HepG2 (cell line): ENCODE measurements at regions not wholly inside any gene's neighbourhood (a gene's known extent, or its start where the extent isn't known, plus 50 kb on each side); places are given as distances from the start of the nearest gene placed in this dataset.

ENCODE experiments used
- ATAC-seq: fragments of 200-7000 bp; cut with Tn5 transposase; 3 replicates; pipeline ENCODE4 v1.9.1; 2020; ENCODE audit warnings: mild to moderate bottlenecking, moderate library complexity
- BruUV-seq: library from RNA; stranded (reverse); fragments of 400-500 nt; replicated peaks from 2 replicates; lab custom pipeline; 2021; lab: Mats Ljungman, UMichigan
- CTCF ChIA-PET: fragments of 300-600 bp; formaldehyde crosslinking; extraction: SDS; loops from one replicate; lab custom pipeline; 2021; ENCODE audit warnings: low total read pairs, inconsistent platforms, low intra/inter-chr PET ratio; lab: Yijun Ruan, JAX
- POLR2A ChIA-PET: fragments of 350-600 bp; sonication (Branson Sonifier 250); formaldehyde crosslinking; loops from one replicate; lab custom pipeline; 2020; ENCODE audit warnings: antibody characterized with exemption, inconsistent platforms; lab: Yijun Ruan, JAX
- DNase-seq: peaks from one replicate; pipeline ENCODE4 v3.0.0-alpha.2; 2015; ENCODE audit warnings: low spot score
- FAIRE-seq: peaks from 3 replicates; lab custom pipeline; 2011; peaks lifted over from hg19 to GRCh38; lab: Jason Lieb, UNC
- H2AFZ ChIP-seq: one replicate; pipeline ENCODE4 v1.6.1; 2011; ENCODE audit warnings: low read length, inconsistent platforms
- H3K27ac ChIP-seq: fragments of 300-600 bp; 3 replicates; pipeline ENCODE4 v1.8.0; 2011; ENCODE audit warnings: mixed run types, mild to moderate bottlenecking, mixed read lengths, low read length, inconsistent platforms; ENCODE audit not compliant: insufficient read depth; ENCODE audit errors: extremely low read length
- H3K27me3 ChIP-seq, 2 experiments: fragments of 200-600 bp in 1 of 2; 2 replicates in 1 of 2; 3 replicates in 1 of 2; pipeline versions ENCODE4 v1.6.0 to v1.8.0; 2011; ENCODE audit warnings: low read length in 2 of 2, mild to moderate bottlenecking in 2 of 2, moderate library complexity in 2 of 2, inconsistent platforms in 1 of 2; ENCODE audit not compliant: insufficient read depth in 2 of 2, control insufficient read depth in 1 of 2
- H3K36me3 ChIP-seq, 2 experiments: fragments of 200-600 bp in 1 of 2; replicated peaks in 1 of 2; 2 replicates in 1 of 2; 3 replicates in 1 of 2; pipeline versions ENCODE4 v1.5.1 to v1.8.0; 2011; ENCODE audit warnings: low read length in 2 of 2, inconsistent platforms in 1 of 2; ENCODE audit not compliant: insufficient read depth in 2 of 2, control insufficient read depth in 1 of 2
- H3K4me1 ChIP-seq: 2 replicates; pipeline ENCODE4 v1.5.1; 2012; ENCODE audit warnings: low read length, inconsistent platforms; ENCODE audit not compliant: insufficient read depth
- H3K4me2 ChIP-seq: 2 replicates; pipeline ENCODE4 v1.6.0; 2011; ENCODE audit warnings: low read depth, low read length, inconsistent platforms
- H3K4me3 ChIP-seq, 3 experiments: fragments of 200-600 bp in 1 of 3; sonication (generic), shearing (Covaris generic) in 1 of 3; replicated peaks in 1 of 3; 2 replicates each; pipeline ENCODE4 v1.5.1; 2011 to 2016; ENCODE audit warnings: low read length in 3 of 3, inconsistent platforms in 2 of 3, low read depth in 2 of 3, mild to moderate bottlenecking in 2 of 3, control low read depth in 1 of 3, mixed read lengths in 1 of 3; ENCODE audit not compliant: insufficient read depth in 1 of 3
- H3K79me2 ChIP-seq: one replicate; pipeline ENCODE4 v1.6.1; 2011; ENCODE audit warnings: low read length, inconsistent platforms; ENCODE audit not compliant: insufficient read depth
- H3K9ac ChIP-seq: 2 replicates; pipeline ENCODE4 v1.6.0; 2011; ENCODE audit warnings: mild to moderate bottlenecking, low read depth, low read length, inconsistent platforms; ENCODE audit not compliant: insufficient read depth
- H3K9me3 ChIP-seq: 2 replicates; pipeline ENCODE4 v1.5.1; 2012; ENCODE audit warnings: mild to moderate bottlenecking, low read length
- H4K20me1 ChIP-seq: 2 replicates; pipeline ENCODE4 v1.6.0; 2011; ENCODE audit warnings: inconsistent platforms, mild to moderate bottlenecking, low read length, moderate library complexity; ENCODE audit not compliant: insufficient read depth
- BRF2 ChIP-seq: sonication (generic); formaldehyde crosslinking; IDR thresholded peaks from 2 replicates; pipeline ENCODE4 v1.8.1; 2022; ENCODE audit warnings: mild to moderate bottlenecking, missing genetic modification reagents
- ELF4 ChIP-seq: sonication (generic); formaldehyde crosslinking; IDR thresholded peaks from 2 replicates; pipeline ENCODE4 v1.5.0; 2020; ENCODE audit warnings: missing genetic modification reagents, mild to moderate bottlenecking, moderate library complexity, borderline replicate concordance
- FOXA1 ChIP-seq, 2 experiments: fragments of 450-650 bp in 1 of 2; sonication (generic) in 1 of 2; formaldehyde crosslinking in 1 of 2; IDR thresholded peaks; 2 replicates each; pipeline versions ENCODE4 v1.4.0 to v1.6.1; 2016 to 2020; ENCODE audit warnings: missing genetic modification reagents in 1 of 2
- FOXP1 ChIP-seq, 2 experiments: fragments of 450-650 bp in 1 of 2; IDR thresholded peaks; 2 replicates each; pipeline ENCODE4 v1.6.1; 2017 to 2018; ENCODE audit warnings: antibody characterized with exemption in 1 of 2
- HOMEZ ChIP-seq: IDR thresholded peaks from 2 replicates; pipeline ENCODE4 v1.6.1; 2016; ENCODE audit warnings: low read depth
- KDM5B ChIP-seq: sonication (generic); formaldehyde crosslinking; IDR thresholded peaks from 2 replicates; pipeline ENCODE4 v1.4.0; 2020; ENCODE audit warnings: missing genetic modification reagents, mild to moderate bottlenecking, borderline replicate concordance
- LCORL ChIP-seq, 2 experiments: fragments of 450-650 bp in 1 of 2; sonication (generic) in 1 of 2; formaldehyde crosslinking in 1 of 2; IDR thresholded peaks; 2 replicates each; pipeline versions ENCODE4 v1.5.0 to v1.6.1; 2017 to 2020; ENCODE audit warnings: antibody characterized with exemption in 1 of 2, missing genetic modification reagents in 1 of 2
- MLX ChIP-seq: IDR thresholded peaks from 2 replicates; pipeline ENCODE4 v1.6.1; 2016
- RFX5 ChIP-seq: IDR thresholded peaks from 2 replicates; pipeline ENCODE4 v1.6.1; 2011; ENCODE audit warnings: low read depth, low read length, improper control_type of control experiment
- TIGD3 ChIP-seq: sonication (generic); formaldehyde crosslinking; IDR thresholded peaks from 2 replicates; pipeline ENCODE4 v1.5.1; 2020; ENCODE audit warnings: mild to moderate bottlenecking, missing genetic modification reagents, borderline replicate concordance
- ZNF253 ChIP-seq: sonication (generic); formaldehyde crosslinking; IDR thresholded peaks from 2 replicates; pipeline ENCODE4 v1.8.0; 2022; ENCODE audit warnings: mild to moderate bottlenecking, missing genetic modification reagents, borderline replicate concordance
- ZNF7 ChIP-seq: IDR thresholded peaks from 2 replicates; pipeline ENCODE4 v1.6.1; 2016; ENCODE audit warnings: missing biosample characterization, missing genetic modification reagents
- WGBS: methylation state at CpG from one replicate; pipeline ENCODE4 v1.1.6; 2017; ENCODE audit warnings: low lambda C conversion rate; 5-methylcytosine and 5-hydroxymethylcytosine counted together
- in situ Hi-C: cut with HindIII; loops from 2 replicates; pipeline ENCODE4 v1.10.0; 2017; ENCODE audit warnings: low pct_unique_long_range_greater_than_20kb; ENCODE audit not compliant: extremely low pct_ligation_motif_present
- intact Hi-C: fragments of 100-400 bp; cut with micrococcal nuclease; formaldehyde crosslinking; loops from one replicate; pipeline ENCODE4 v1.10.0; 2022; ENCODE audit not compliant: unreplicated experiment

GRCh38 chr6:4675121-4675520 is 101.1 kb upstream of the CDYL start:
- in situ Hi-C loops (no loop called here), intact Hi-C loops (no loop called here)
- no peak for FAIRE-seq
- BruUV-seq = no TSS peak
- Histone ChIP-seq H3K27me3 (peaks cover 0 to 36% of the 10 kb centered on the region in 2 experiments; a peak in 3 of 5 replicates), H3K79me2 (no peaks in the 10 kb centered on the region), H3K9ac (no peak overlapping the region), H3K9me3 (no peaks in the 10 kb centered on the region), H3K4me1 (no peaks in the 10 kb centered on the region), H2AFZ (no peak overlapping the region), H4K20me1 (no peaks in the 10 kb centered on the region), H3K4me2 (no peak overlapping the region), H3K36me3 (no peaks in the 10 kb centered on the region), H3K27ac (no peak overlapping the region), H3K4me3 (no peak overlapping the region)
- POLR2A ChIA-PET = no interaction called here
- CTCF ChIA-PET = no interaction called here
- ATAC-seq = no peak
- 6% methylated on average over 6 of the region's 6 CpGs for WGBS
- TF ChIP-seq FOXP1 (IDR thresholded peaks at IDR 0.05) (no peak), FOXP1 (CRISPR knock-in tag; IDR thresholded peaks at IDR 0.05) (no peak), LCORL (IDR thresholded peaks at IDR 0.05) (peak; percentile 84), LCORL (CRISPR knock-in tag; IDR thresholded peaks at IDR 0.05) (no peak), RFX5 (no peak), ZNF7 (CRISPR knock-in tag) (no peak), KDM5B (CRISPR knock-in tag) (no peak)
- DNase-seq = no peak

GRCh38 chr6:4673861-4674260 is 102.3 kb upstream of the CDYL start:
- no peaks in the 10 kb centered on the region for H3K9me3 ChIP-seq
- 5% methylated on average over 3 of the region's 3 CpGs for WGBS
- no peak overlapping the region for H2AFZ ChIP-seq
- in situ Hi-C loops = no loop called here
- no peaks in the 10 kb centered on the region for H3K79me2 ChIP-seq
- H3K36me3 ChIP-seq = no peaks in the 10 kb centered on the region
- BruUV-seq = no TSS peak
- H3K9ac ChIP-seq = no peak overlapping the region
- no peak for FAIRE-seq
- no peak for TF ChIP-seq BRF2 (CRISPR knock-in tag)
- TF ChIP-seq ELF4 = no peak
- TF ChIP-seq HOMEZ (CRISPR knock-in tag) = no peak
- TF ChIP-seq TIGD3 (CRISPR knock-in tag) = no peak
- TF ChIP-seq FOXA1 (IDR thresholded peaks at IDR 0.05) = no peak
- TF ChIP-seq FOXA1 (CRISPR knock-in tag; IDR thresholded peaks at IDR 0.05) = no peak
- TF ChIP-seq MLX (CRISPR knock-in tag) = no peak
- no peak for TF ChIP-seq ZNF253 (CRISPR knock-in tag)
- TF ChIP-seq, all 625 proteins: peak for 0
- ATAC-seq (no peak), DNase-seq (no peak)
- no peak overlapping the region for H3K4me2 ChIP-seq
- ChIA-PET CTCF (no interaction called here), POLR2A (no interaction called here)
- intact Hi-C loops = no loop called here
- no peak overlapping the region for H3K4me3 ChIP-seq
- H3K27ac ChIP-seq = no peak overlapping the region
- peaks cover 0 to 36% of the 10 kb centered on the region in 2 experiments; a peak in 3 of 5 replicates for H3K27me3 ChIP-seq
- H4K20me1 ChIP-seq = no peaks in the 10 kb centered on the region
- H3K4me1 ChIP-seq = no peaks in the 10 kb centered on the region
